ENCODE measurements at regions not wholly inside any gene's neighbourhood (a gene's known extent, or its start where the extent isn't known, plus 50 kb on each side); places are given as distances from the start of the nearest gene placed in this dataset.

- Histone ChIP-seq H3K36me3 (ENCODE audit: insufficient read depth, low read length) (no peaks in the 10 kb centered on the region), H3K9ac (ENCODE audit: low read length) (no peak overlapping the region), H3K79me2 (ENCODE audit: insufficient read depth, low read length) (no peaks in the 10 kb centered on the region), H3K9me3 (ENCODE audit: low read length) (no peaks in the 10 kb centered on the region), H3K27me3 (ENCODE audit: insufficient read depth, low read length) (no peaks in the 10 kb centered on the region), H3F3A (ENCODE audit: insufficient read depth, low read length) (no peaks in the 10 kb centered on the region), H3K4me1 (ENCODE audit: insufficient read depth, low read length, severe bottlenecking) (no peaks in the 10 kb centered on the region), H2AFZ (ENCODE audit: low read length) (no peak overlapping the region), H3K4me2 (ENCODE audit: low read length) (no peak overlapping the region), H3K9me2 (ENCODE audit: low read depth, low read length) (no peaks in the 10 kb centered on the region), H3K27ac (ENCODE audit: low read depth, low read length, poor library complexity, severe bottlenecking) (no peak overlapping the region), H3K4me3 (ENCODE audit: low read depth, low read length, poor library complexity, severe bottlenecking) (no peak overlapping the region), H4K20me1 (ENCODE audit: insufficient read depth, low read length) (no peaks in the 10 kb centered on the region)
- no peak for TF ChIP-seq CTCF (IDR thresholded peaks at IDR 0.05; ENCODE audit: low read length)
- TF ChIP-seq EZH2 (IDR thresholded peaks at IDR 0.05; ENCODE audit: borderline replicate concordance, low read length), result no peak
Measured at GRCh38 chr9:73896061-73896460, 601.1 kb upstream of the RORB start.

GRCh38 chr9:73906671-73907070 is 590.5 kb upstream of the RORB start:
- Histone ChIP-seq H3K27ac (ENCODE audit: low read depth, low read length, poor library complexity, severe bottlenecking) (no peak overlapping the region), H3K9me2 (ENCODE audit: low read depth, low read length) (no peaks in the 10 kb centered on the region), H3K4me2 (ENCODE audit: low read length) (no peak overlapping the region), H3K4me1 (ENCODE audit: insufficient read depth, low read length, severe bottlenecking) (no peaks in the 10 kb centered on the region), H3K9me3 (ENCODE audit: low read length) (no peaks in the 10 kb centered on the region), H3K4me3 (ENCODE audit: low read depth, low read length, poor library complexity, severe bottlenecking) (no peak overlapping the region), H3K79me2 (ENCODE audit: insufficient read depth, low read length) (no peaks in the 10 kb centered on the region), H3F3A (ENCODE audit: insufficient read depth, low read length) (no peaks in the 10 kb centered on the region), H2AFZ (ENCODE audit: low read length) (no peak overlapping the region), H4K20me1 (ENCODE audit: insufficient read depth, low read length) (no peaks in the 10 kb centered on the region), H3K36me3 (ENCODE audit: insufficient read depth, low read length) (no peaks in the 10 kb centered on the region), H3K9ac (ENCODE audit: low read length) (no peak overlapping the region), H3K27me3 (ENCODE audit: insufficient read depth, low read length) (no peaks in the 10 kb centered on the region)
- TF ChIP-seq EZH2 (IDR thresholded peaks at IDR 0.05; ENCODE audit: borderline replicate concordance, low read length), result no peak
- no peak for TF ChIP-seq CTCF (IDR thresholded peaks at IDR 0.05; ENCODE audit: low read length)

GRCh38 chr9:73911804-73912203 is 585.3 kb upstream of the RORB start:
- Histone ChIP-seq H2AFZ (ENCODE audit: low read length) (no peak overlapping the region), H3K4me2 (ENCODE audit: low read length) (no peak overlapping the region), H3K27ac (ENCODE audit: low read depth, low read length, poor library complexity, severe bottlenecking) (no peak overlapping the region), H3K4me3 (ENCODE audit: low read depth, low read length, poor library complexity, severe bottlenecking) (no peak overlapping the region), H3K9me3 (ENCODE audit: low read length) (no peaks in the 10 kb centered on the region), H3F3A (ENCODE audit: insufficient read depth, low read length) (no peaks in the 10 kb centered on the region), H3K27me3 (ENCODE audit: insufficient read depth, low read length) (no peaks in the 10 kb centered on the region), H3K4me1 (ENCODE audit: insufficient read depth, low read length, severe bottlenecking) (no peaks in the 10 kb centered on the region), H3K9me2 (ENCODE audit: low read depth, low read length) (no peaks in the 10 kb centered on the region), H3K9ac (ENCODE audit: low read length) (no peak overlapping the region), H3K36me3 (ENCODE audit: insufficient read depth, low read length) (no peaks in the 10 kb centered on the region), H4K20me1 (ENCODE audit: insufficient read depth, low read length) (no peaks in the 10 kb centered on the region), H3K79me2 (ENCODE audit: insufficient read depth, low read length) (no peaks in the 10 kb centered on the region)
- TF ChIP-seq CTCF (IDR thresholded peaks at IDR 0.05; ENCODE audit: low read length) (no peak), EZH2 (IDR thresholded peaks at IDR 0.05; ENCODE audit: borderline replicate concordance, low read length) (no peak)
